Osteocyte (in vitro differentiated cells): ENCODE measurements at regions not wholly inside any gene's neighbourhood (a gene's known extent, or its start where the extent isn't known, plus 50 kb on each side); places are given as distances from the start of the nearest gene placed in this dataset.

ENCODE experiments used
- DNase-seq: peaks from one replicate; pipeline ENCODE4 v3.0.0; 2021; ENCODE audit warnings: mixed read lengths; ENCODE audit not compliant: unreplicated experiment; ENCODE audit errors: extremely low spot score
- H3K27ac Mint-ChIP-seq: one replicate; pipeline ENCODE4 v1.8.0; 2021; ENCODE audit warnings: mild to moderate bottlenecking, mixed read lengths; ENCODE audit not compliant: unreplicated experiment
- H3K27me3 Mint-ChIP-seq: one replicate; pipeline ENCODE4 v1.8.0; 2021; ENCODE audit warnings: mixed read lengths; ENCODE audit not compliant: unreplicated experiment
- H3K36me3 Mint-ChIP-seq: one replicate; pipeline ENCODE4 v1.8.0; 2021; ENCODE audit warnings: mixed read lengths; ENCODE audit not compliant: unreplicated experiment
- H3K4me1 Mint-ChIP-seq: one replicate; pipeline ENCODE4 v1.8.0; 2021; ENCODE audit warnings: mixed read lengths; ENCODE audit not compliant: unreplicated experiment
- H3K4me3 Mint-ChIP-seq: one replicate; pipeline ENCODE4 v1.8.0; 2021; ENCODE audit warnings: mild to moderate bottlenecking, moderate library complexity, mixed read lengths; ENCODE audit not compliant: unreplicated experiment
- H3K9me3 Mint-ChIP-seq: one replicate; pipeline ENCODE4 v1.8.0; 2021; ENCODE audit warnings: mixed read lengths; ENCODE audit not compliant: unreplicated experiment
- TF ChIP-seq, protein P1 (sequence below): fragments of 200-600 bp; sonication (generic); IDR thresholded peaks from 2 replicates; pipeline ENCODE4 v1.5.0; 2021; ENCODE audit warnings: antibody characterized with exemption, mild to moderate bottlenecking, moderate library complexity

DNA sequence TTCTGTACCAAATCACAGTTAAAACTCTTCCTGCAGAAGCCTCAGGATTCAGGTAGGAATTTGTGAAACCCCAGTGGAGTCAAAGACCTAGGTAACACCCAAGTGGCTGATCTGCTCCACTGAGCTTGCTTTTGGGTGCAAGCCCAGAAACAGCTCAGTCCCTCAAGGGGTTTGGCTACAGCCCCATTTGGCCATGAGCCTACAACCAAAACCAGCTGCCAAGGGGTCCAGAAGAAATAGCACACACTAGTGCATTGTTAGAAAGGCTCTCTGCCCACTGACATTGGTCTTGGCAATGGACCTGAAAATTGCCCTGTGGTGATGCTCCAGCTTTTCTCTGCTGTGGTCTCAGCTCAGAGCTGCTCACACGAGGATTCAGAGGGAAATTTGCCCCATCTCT, 577.4 kb upstream of the INTU start:
- Mint-ChIP-seq H3K9me3 (peaks cover 36% of the 10 kb centered on the region), H3K36me3 (peaks cover 16% of the 10 kb centered on the region), H3K4me3 (no peak overlapping the region), H3K4me1 (no peaks in the 10 kb centered on the region), H3K27ac (no peak overlapping the region), H3K27me3 (no peaks in the 10 kb centered on the region)
- no peak for DNase-seq
- TF ChIP-seq, protein P1, sequence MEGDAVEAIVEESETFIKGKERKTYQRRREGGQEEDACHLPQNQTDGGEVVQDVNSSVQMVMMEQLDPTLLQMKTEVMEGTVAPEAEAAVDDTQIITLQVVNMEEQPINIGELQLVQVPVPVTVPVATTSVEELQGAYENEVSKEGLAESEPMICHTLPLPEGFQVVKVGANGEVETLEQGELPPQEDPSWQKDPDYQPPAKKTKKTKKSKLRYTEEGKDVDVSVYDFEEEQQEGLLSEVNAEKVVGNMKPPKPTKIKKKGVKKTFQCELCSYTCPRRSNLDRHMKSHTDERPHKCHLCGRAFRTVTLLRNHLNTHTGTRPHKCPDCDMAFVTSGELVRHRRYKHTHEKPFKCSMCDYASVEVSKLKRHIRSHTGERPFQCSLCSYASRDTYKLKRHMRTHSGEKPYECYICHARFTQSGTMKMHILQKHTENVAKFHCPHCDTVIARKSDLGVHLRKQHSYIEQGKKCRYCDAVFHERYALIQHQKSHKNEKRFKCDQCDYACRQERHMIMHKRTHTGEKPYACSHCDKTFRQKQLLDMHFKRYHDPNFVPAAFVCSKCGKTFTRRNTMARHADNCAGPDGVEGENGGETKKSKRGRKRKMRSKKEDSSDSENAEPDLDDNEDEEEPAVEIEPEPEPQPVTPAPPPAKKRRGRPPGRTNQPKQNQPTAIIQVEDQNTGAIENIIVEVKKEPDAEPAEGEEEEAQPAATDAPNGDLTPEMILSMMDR: no peak

DNA sequence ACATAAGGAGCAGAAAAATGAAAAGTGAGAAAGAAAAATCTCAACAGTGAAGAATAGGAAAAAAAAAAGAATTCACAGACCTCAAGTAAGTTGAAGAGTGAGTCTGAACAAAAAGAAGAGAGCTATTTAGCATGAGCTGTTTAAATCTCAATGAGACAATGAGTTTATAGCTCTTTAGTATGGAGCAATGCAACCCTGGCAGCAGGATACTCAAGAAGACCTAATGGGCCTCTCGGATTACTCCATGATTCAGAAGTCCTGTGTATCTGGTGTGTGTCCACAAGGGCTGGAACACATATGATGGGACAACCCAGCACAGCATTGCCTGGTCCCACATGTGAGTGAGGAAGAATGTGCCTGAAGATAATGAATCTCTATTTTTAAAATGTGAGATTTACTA, 563.1 kb upstream of the INTU start:
- no peaks in the 10 kb centered on the region for H3K27me3 Mint-ChIP-seq
- no peak for DNase-seq
- H3K9me3 Mint-ChIP-seq: peaks cover 6% of the 10 kb centered on the region
- H3K4me3 Mint-ChIP-seq: no peak overlapping the region
- peak overlapping the region; percentile 83 for H3K27ac Mint-ChIP-seq
- TF ChIP-seq, protein P1: no peak
- H3K36me3 Mint-ChIP-seq: peaks cover 2% of the 10 kb centered on the region
- H3K4me1 Mint-ChIP-seq: peaks cover 55% of the 10 kb centered on the region

DNA sequence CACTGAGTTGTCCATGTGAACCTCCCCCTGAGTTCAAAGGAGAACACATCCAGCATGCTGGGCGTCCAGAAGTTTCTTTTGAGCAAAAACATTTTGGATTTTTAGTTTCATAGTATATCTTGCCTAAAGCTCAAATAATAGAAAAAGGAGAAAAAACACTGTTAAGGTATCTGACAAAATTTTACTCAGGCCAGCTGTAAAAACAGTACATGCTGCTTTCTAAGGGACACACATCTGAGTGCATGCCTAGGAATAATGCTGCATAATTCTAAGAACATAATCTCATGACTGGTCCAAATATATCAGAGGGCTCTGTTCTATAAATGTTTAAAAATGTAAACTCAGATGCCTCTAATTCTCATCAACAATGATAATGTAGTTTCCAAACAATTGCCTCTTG, 561.3 kb upstream of the INTU start:
- Mint-ChIP-seq H3K9me3 (peaks cover 6% of the 10 kb centered on the region), H3K4me1 (peaks cover 56% of the 10 kb centered on the region), H3K27me3 (no peaks in the 10 kb centered on the region), H3K27ac (peak overlapping the region; percentile 83), H3K36me3 (peaks cover 8% of the 10 kb centered on the region), H3K4me3 (no peak overlapping the region)
- no peak for DNase-seq
- TF ChIP-seq, protein P1: no peak

DNA sequence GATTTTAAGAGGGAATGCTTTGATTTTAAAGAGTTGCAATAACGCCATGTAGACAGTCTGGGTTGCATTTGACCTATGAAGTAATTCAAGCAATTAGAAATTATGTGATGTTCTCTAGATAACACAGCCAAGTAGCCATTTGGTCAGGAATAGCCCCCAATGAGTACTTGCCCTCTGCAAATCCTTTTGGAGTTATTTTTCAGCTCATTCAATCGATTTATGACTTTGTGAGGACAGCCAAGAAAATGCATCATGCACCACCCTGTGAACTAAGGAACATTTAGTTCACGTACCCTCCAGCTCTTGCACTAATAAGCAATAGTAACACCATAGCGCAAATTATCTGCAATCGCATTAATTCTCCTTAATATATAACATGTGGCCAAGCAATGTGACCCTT, 552.6 kb upstream of the INTU start:
- Mint-ChIP-seq H3K4me3 (no peak overlapping the region), H3K4me1 (peaks cover 36% of the 10 kb centered on the region), H3K27ac (no peak overlapping the region), H3K9me3 (no peaks in the 10 kb centered on the region), H3K36me3 (peaks cover 7% of the 10 kb centered on the region), H3K27me3 (no peaks in the 10 kb centered on the region)
- no peak for DNase-seq
- TF ChIP-seq, protein P1: no peak

DNA sequence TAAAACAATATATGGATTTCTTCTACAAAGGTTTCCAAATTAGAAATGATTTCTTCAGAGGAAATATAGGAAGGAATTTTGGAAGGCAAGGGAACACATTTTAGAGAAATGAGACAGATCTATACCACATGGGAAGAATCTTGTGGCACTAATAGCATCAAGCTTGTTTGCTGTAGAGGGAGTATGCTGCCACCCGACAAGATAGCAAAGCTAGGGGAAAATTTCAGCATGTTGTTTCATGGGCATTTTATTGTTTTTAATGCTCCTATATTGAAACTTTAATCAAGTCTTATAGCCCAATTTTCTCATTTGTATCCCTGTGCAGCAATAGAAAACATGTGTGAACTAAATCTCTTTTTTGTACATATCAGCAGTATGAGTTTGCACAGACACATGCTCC, 551.7 kb upstream of the INTU start:
- H3K9me3 Mint-ChIP-seq: peaks cover 5% of the 10 kb centered on the region
- H3K4me1 Mint-ChIP-seq: peaks cover 43% of the 10 kb centered on the region
- no peak for DNase-seq
- H3K27me3 Mint-ChIP-seq: no peaks in the 10 kb centered on the region
- H3K36me3 Mint-ChIP-seq: peaks cover 2% of the 10 kb centered on the region
- TF ChIP-seq, protein P1: no peak
- no peak overlapping the region for H3K4me3 Mint-ChIP-seq
- no peak overlapping the region for H3K27ac Mint-ChIP-seq
